K562 (cell line): ENCODE measurements at regions not wholly inside any gene's neighbourhood (a gene's known extent, or its start where the extent isn't known, plus 50 kb on each side); places are given as distances from the start of the nearest gene placed in this dataset.

Experiments
- ATAC-seq: fragments of 200-7000 bp; cut with Tn5 transposase; 3 replicates; pipeline ENCODE4 v1.9.1; 2020; ENCODE audit warnings: moderate library complexity
- BruUV-seq: library from RNA; stranded (reverse); fragments of 400-500 nt; replicated peaks from 2 replicates; lab custom pipeline; 2021; lab: Mats Ljungman, UMichigan
- CTCF ChIA-PET: fragments of 300-600 bp; formaldehyde crosslinking; extraction: SDS; loops from one replicate; lab custom pipeline; 2021; ENCODE audit warnings: low intra/inter-chr PET ratio; lab: Yijun Ruan, JAX
- POLR2A ChIA-PET: fragments of 300-600, 350-650 bp; sonication (Branson Sonifier 250); formaldehyde crosslinking; extraction: SDS; loops from one replicate; lab custom pipeline; 2021; ENCODE audit warnings: antibody characterized with exemption, inconsistent platforms; lab: Yijun Ruan, JAX
- DNase-seq, 4 experiments: peaks; one replicate each; pipeline versions ENCODE4 v3.0.0 to v3.0.0-alpha.2; 2011 to 2018; ENCODE audit warnings: low spot score in 3 of 4, mixed read lengths in 3 of 4; ENCODE audit errors: extremely low read depth in 1 of 4
- FAIRE-seq: peaks from 2 replicates; lab custom pipeline; 2011; peaks lifted over from hg19 to GRCh38; lab: Jason Lieb, UNC
- H2AFZ ChIP-seq: 2 replicates; pipeline ENCODE4 v1.6.0; 2011; ENCODE audit warnings: low read depth, low read length, control low read depth, inconsistent platforms
- H3K27ac ChIP-seq: fragments of 200-600 bp; 3 replicates; pipeline ENCODE4 v1.8.0; 2011; ENCODE audit warnings: low read depth, mild to moderate bottlenecking, control low read depth, inconsistent platforms, low read length, moderate library complexity, mixed read lengths; ENCODE audit errors: extremely low read depth
- H3K27me3 ChIP-seq, 2 experiments: fragments of 300-600 bp in 1 of 2; 2 replicates in 1 of 2; 3 replicates in 1 of 2; pipeline versions ENCODE4 v1.6.0 to v1.8.0; 2011; ENCODE audit warnings: inconsistent platforms in 2 of 2, low read length in 2 of 2, mild to moderate bottlenecking in 1 of 2, mixed read lengths in 1 of 2, moderate library complexity in 1 of 2; ENCODE audit not compliant: control insufficient read depth in 2 of 2, insufficient read depth in 2 of 2
- H3K36me3 ChIP-seq: fragments of 300-600 bp; 3 replicates; pipeline ENCODE4 v1.8.0; 2011; ENCODE audit warnings: mild to moderate bottlenecking, low read length, inconsistent platforms; ENCODE audit not compliant: control insufficient read depth, insufficient read depth
- H3K4me1 ChIP-seq, 2 experiments: fragments of 200-600 bp in 1 of 2; replicated peaks in 1 of 2; 2 replicates in 1 of 2; 3 replicates in 1 of 2; pipeline versions ENCODE4 v1.5.1 to v1.8.0; 2011; ENCODE audit warnings: inconsistent platforms in 2 of 2, low read length in 2 of 2, mild to moderate bottlenecking in 1 of 2, mixed read lengths in 1 of 2, moderate library complexity in 1 of 2; ENCODE audit not compliant: control insufficient read depth in 2 of 2, insufficient read depth in 2 of 2
- H3K4me2 ChIP-seq: 2 replicates; pipeline ENCODE4 v1.6.1; 2011; ENCODE audit warnings: low read length, control low read depth, inconsistent platforms, mixed read lengths; ENCODE audit not compliant: insufficient read depth
- H3K4me3 ChIP-seq: fragments of 200-600 bp; sonication (generic), shearing (Covaris generic); 2 replicates; pipeline ENCODE4 v1.5.1; 2016; ENCODE audit warnings: control low read depth, inconsistent platforms
- H3K79me2 ChIP-seq: fragments of 200-600 bp; 3 replicates; pipeline ENCODE4 v1.8.0; 2011; ENCODE audit warnings: low read length, inconsistent platforms; ENCODE audit not compliant: control insufficient read depth, insufficient read depth
- H3K9ac ChIP-seq, 2 experiments: 2 replicates each; pipeline versions ENCODE4 v1.6.0 to v1.6.1; 2011; ENCODE audit warnings: low read depth in 2 of 2, low read length in 2 of 2, control low read depth in 1 of 2, inconsistent platforms in 1 of 2, mild to moderate bottlenecking in 1 of 2, mixed read lengths in 1 of 2; ENCODE audit not compliant: insufficient read depth in 1 of 2
- H3K9me1 ChIP-seq: one replicate; pipeline ENCODE4 v1.6.0; 2011; ENCODE audit warnings: inconsistent platforms, mild to moderate bottlenecking, low read length, moderate library complexity; ENCODE audit not compliant: control insufficient read depth, insufficient read depth
- H3K9me3 ChIP-seq: replicated peaks from 2 replicates; pipeline ENCODE4 v1.5.1; 2011; ENCODE audit warnings: low read depth, low read length, inconsistent platforms; ENCODE audit not compliant: control insufficient read depth, insufficient read depth
- H4K20me1 ChIP-seq: replicated peaks from 2 replicates; pipeline ENCODE4 v1.6.1; 2011; ENCODE audit warnings: low read length, inconsistent platforms, mixed read lengths; ENCODE audit not compliant: control insufficient read depth, insufficient read depth
- BCOR ChIP-seq: fragments of 450-650 bp; IDR thresholded peaks from 2 replicates; pipeline ENCODE4 v1.6.1; 2016
- MCM2 ChIP-seq: fragments of 450-650 bp; IDR thresholded peaks from 2 replicates; pipeline ENCODE4 v1.6.1; 2017; ENCODE audit warnings: low read depth, mild to moderate bottlenecking
- PYGO2 ChIP-seq: fragments of 450-650 bp; IDR thresholded peaks from 2 replicates; pipeline ENCODE4 v1.6.1; 2016; ENCODE audit warnings: mild to moderate bottlenecking, missing genetic modification characterization, moderate library complexity, missing compliant biosample characterization
- RBM25 ChIP-seq: fragments of 200-400 bp; formaldehyde crosslinking; IDR thresholded peaks from 2 replicates; pipeline ENCODE4 v1.6.1; 2018; ENCODE audit warnings: low read length, low read depth, moderate library complexity; ENCODE audit not compliant: severe bottlenecking
- SRSF7 ChIP-seq: fragments of 200-400 bp; formaldehyde crosslinking; optimal IDR thresholded peaks from 2 replicates; pipeline ENCODE3; 2017; ENCODE audit warnings: mild to moderate bottlenecking, low read depth, low read length
- STAT5A ChIP-seq: IDR thresholded peaks from 2 replicates; pipeline ENCODE4 v1.6.1; 2012; ENCODE audit warnings: low read length, inconsistent platforms, borderline replicate concordance
- ZFP36 ChIP-seq: fragments of 150-350 bp; IDR thresholded peaks from 2 replicates; pipeline ENCODE4 v1.6.1; 2018; ENCODE audit warnings: low read length, low read depth; ENCODE audit not compliant: partially characterized antibody
- ZNF324 ChIP-seq: fragments of 250-450 bp; sonication (Bioruptor Pico); IDR thresholded peaks from 2 replicates; pipeline ENCODE4 v1.4.0; 2020; ENCODE audit warnings: mild to moderate bottlenecking
- WGBS: fragments of 100-300 bp; shearing (Covaris generic); methylation state at CpG from one replicate; pipeline ENCODE4 v1.1.6; 2016; ENCODE audit warnings: low coverage, mixed read lengths; ENCODE audit not compliant: insufficient coverage; ENCODE audit errors: missing lambda C conversion rate; 5-methylcytosine and 5-hydroxymethylcytosine counted together
- in situ Hi-C: fragments of 300-500 bp; cut with MboI; formaldehyde crosslinking; loops from 4 replicates; pipeline ENCODE4 v1.15.0; 2018; ENCODE audit warnings: inconsistent platforms, mixed read lengths
- intact Hi-C: fragments of 100-400 bp; cut with micrococcal nuclease; formaldehyde crosslinking; loops from 2 replicates; pipeline ENCODE4 v1.14.2; 2022
- TF ChIP-seq, protein P1 (sequence below): IDR thresholded peaks from 2 replicates; pipeline ENCODE4 v1.6.1; 2011; ENCODE audit not compliant: insufficient read length; ENCODE audit errors: extremely low read depth
- TF ChIP-seq, protein P2 (sequence below): sonication (generic); formaldehyde crosslinking; IDR thresholded peaks from 2 replicates; pipeline ENCODE4 v1.8.0; 2022; ENCODE audit warnings: mild to moderate bottlenecking, missing genetic modification reagents
- TF ChIP-seq, protein P3 (sequence below): fragments of 250-450 bp; sonication (Bioruptor Pico); IDR thresholded peaks from 2 replicates; pipeline ENCODE4 v1.8.0; 2021; ENCODE audit warnings: moderate library complexity, mild to moderate bottlenecking, inconsistent platforms

GRCh38 chr5:171692936-171693335 is 92.7 kb upstream of the SMIM23 start:
- no peak for TF ChIP-seq MCM2
- TF ChIP-seq STAT5A: no peak
- TF ChIP-seq, protein P1, sequence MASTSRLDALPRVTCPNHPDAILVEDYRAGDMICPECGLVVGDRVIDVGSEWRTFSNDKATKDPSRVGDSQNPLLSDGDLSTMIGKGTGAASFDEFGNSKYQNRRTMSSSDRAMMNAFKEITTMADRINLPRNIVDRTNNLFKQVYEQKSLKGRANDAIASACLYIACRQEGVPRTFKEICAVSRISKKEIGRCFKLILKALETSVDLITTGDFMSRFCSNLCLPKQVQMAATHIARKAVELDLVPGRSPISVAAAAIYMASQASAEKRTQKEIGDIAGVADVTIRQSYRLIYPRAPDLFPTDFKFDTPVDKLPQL: no peak
- TF ChIP-seq PYGO2: no peak
- peak; percentile 69; the same call in 1 of the 2 replicates for TF ChIP-seq BCOR
- peak; percentile 82 for TF ChIP-seq RBM25
- TF ChIP-seq SRSF7: no peak
- TF ChIP-seq, protein P2, sequence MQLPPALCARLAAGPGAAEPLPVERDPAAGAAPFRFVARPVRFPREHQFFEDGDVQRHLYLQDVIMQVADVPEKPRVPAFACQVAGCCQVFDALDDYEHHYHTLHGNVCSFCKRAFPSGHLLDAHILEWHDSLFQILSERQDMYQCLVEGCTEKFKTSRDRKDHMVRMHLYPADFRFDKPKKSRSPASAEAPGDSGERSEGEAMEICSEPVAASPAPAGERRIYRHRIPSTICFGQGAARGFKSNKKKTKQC (CRISPR knock-in tag): no peak
- TF ChIP-seq, protein P3, sequence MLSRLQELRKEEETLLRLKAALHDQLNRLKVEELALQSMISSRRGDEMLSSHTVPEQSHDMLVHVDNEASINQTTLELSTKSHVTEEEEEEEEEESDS (CRISPR knock-in tag): no peak
- peak; percentile 57 for TF ChIP-seq ZFP36
- TF ChIP-seq ZNF324 (CRISPR knock-in tag): no peak
- Histone ChIP-seq H3K79me2 (no peaks in the 10 kb centered on the region), H3K4me2 (no peak overlapping the region), H3K27me3 (peaks cover 4 to 8% of the 10 kb centered on the region in 2 experiments; a peak in 4 of 5 replicates), H3K4me1 (no peaks in the 10 kb centered on the region), H2AFZ (no peak overlapping the region), H3K27ac (no peak overlapping the region), H3K9me3 (0 out of 2 replicates have a peak, but pooled peaks cover 2% of the 10 kb centered on the region), H3K9ac (no peak overlapping the region), H3K9me1 (no peaks in the 10 kb centered on the region), H3K36me3 (no peaks in the 10 kb centered on the region), H3K4me3 (no peak overlapping the region), H4K20me1 (0 out of 2 replicates have a peak, but pooled peaks cover 2% of the 10 kb centered on the region)
- FAIRE-seq: no peak
- CTCF ChIA-PET: no interaction called here
- no peak for ATAC-seq
- no TSS peak for BruUV-seq
- no peak for DNase-seq
- in situ Hi-C loops: no loop called here
- 0% methylated on average over 4 of the region's 4 CpGs for WGBS
- intact Hi-C loops: no loop called here
- POLR2A ChIA-PET: no interaction called here
